AG10803 (cell line): ENCODE measurements at regions not wholly inside any gene's neighbourhood (a gene's known extent, or its start where the extent isn't known, plus 50 kb on each side); places are given as distances from the start of the nearest gene placed in this dataset.

ENCODE experiments used
- DNase-seq: peaks from one replicate; pipeline ENCODE4 v3.0.0; 2010; ENCODE audit warnings: low read depth
- H3K4me3 ChIP-seq: 2 replicates; pipeline ENCODE4 v1.5.1; 2011; ENCODE audit warnings: mild to moderate bottlenecking, low read length, control low read depth
- CTCF ChIP-seq: conservative IDR thresholded peaks from 2 replicates; pipeline ENCODE4 v1.5.1; 2011; ENCODE audit warnings: mild to moderate bottlenecking, low read length, control low read depth, inconsistent platforms

DNA sequence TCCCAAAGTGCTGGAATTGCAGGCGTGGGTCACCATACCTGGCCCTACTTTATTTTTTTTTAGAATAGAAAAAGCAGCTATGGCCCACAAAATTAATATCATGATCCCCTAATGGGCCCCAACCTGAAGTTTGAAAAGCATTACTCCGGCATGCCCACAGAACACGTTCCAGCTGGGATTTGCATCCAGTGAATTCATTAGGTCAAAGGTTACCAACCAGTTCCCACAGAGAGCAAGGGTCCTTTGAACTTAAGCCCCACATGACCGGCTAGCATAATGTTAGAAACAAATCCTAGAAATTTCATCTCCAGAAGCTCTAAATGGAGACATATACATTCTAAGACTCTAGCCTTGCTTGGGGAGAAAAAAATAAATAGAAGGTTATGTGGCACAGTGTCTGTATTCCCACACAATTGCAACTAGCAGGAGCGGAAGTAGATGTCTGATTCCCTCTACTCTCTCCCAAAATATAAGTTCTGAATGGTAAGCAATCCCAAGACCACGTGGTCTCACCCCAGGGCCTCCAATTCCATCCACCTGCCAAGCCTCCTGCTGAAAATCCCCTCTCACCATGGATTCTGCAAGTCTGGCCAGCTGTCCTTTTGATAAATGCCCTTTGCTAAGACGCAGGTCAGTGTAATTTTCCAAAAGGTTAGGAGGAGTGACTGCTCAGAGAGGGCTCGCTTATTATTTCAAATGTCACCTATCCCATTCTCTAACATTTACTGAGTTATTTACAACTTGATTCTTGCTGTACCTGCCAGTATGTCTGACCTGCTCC, 395.8 kb downstream of the NPIPA8 start:
- H3K4me3 ChIP-seq, result no peak overlapping the region
- DNase-seq, result no peak
- TF ChIP-seq CTCF, result no peak

- no peak for DNase-seq
- H3K4me3 ChIP-seq, result no peak overlapping the region
- TF ChIP-seq CTCF, result no peak
Measured at GRCh38 chr16:17939723-17940122, 396.8 kb downstream of the NPIPA8 start.

- TF ChIP-seq CTCF, result no peak
- DNase-seq, result no peak
- no peak overlapping the region for H3K4me3 ChIP-seq
Measured at GRCh38 chr16:17939122-17939536, 397.4 kb downstream of the NPIPA8 start.

- H3K4me3 ChIP-seq, result no peak overlapping the region
- no peak for DNase-seq
- TF ChIP-seq CTCF, result no peak
Measured at GRCh38 chr16:17938546-17938945, 398.0 kb downstream of the NPIPA8 start.

GRCh38 chr16:17936766-17937402, 399.7 kb downstream of the NPIPA8 start:
- DNase-seq, result no peak
- TF ChIP-seq CTCF, result no peak
- no peak overlapping the region for H3K4me3 ChIP-seq

DNA sequence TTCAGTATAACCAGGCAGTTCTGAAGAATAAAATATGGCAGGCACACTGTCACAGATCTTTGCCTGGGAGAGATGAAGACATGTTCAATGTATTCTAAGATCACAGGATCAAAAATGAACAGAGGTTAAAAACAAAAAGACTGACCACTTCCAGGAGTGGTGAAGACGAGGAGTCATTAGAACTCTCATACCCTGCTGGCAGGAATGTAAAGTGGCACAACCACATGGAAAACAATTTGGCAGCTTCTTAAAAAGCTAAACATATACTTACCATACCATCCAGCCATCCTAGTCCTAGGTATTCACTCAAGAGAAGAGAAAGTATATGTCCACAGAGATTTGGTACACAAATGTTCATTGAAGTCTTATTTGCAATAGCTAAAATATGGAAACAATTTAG, 406.3 kb downstream of the NPIPA8 start:
- TF ChIP-seq CTCF, result peak; percentile 12; the same call in 1 of the 2 replicates
- DNase-seq, result no peak
- H3K4me3 ChIP-seq, result no peak overlapping the region

- TF ChIP-seq CTCF, result no peak
- no peak overlapping the region for H3K4me3 ChIP-seq
- no peak for DNase-seq
Measured at GRCh38 chr16:17926866-17927399, 409.6 kb downstream of the NPIPA8 start.
